NCI-H128 (cell line): ENCODE measurements at regions not wholly inside any gene's neighbourhood (a gene's known extent, or its start where the extent isn't known, plus 50 kb on each side); places are given as distances from the start of the nearest gene placed in this dataset.

ENCODE experiments used
- DNase-seq: peaks from one replicate; lab custom pipeline; 2025; ENCODE audit not compliant: unreplicated experiment; lab: John Stamatoyannopoulos, UW

- DNase-seq = no peak
Observed at GRCh38 chr7:46839651-46840050, 742.3 kb downstream of the TNS3 start.

- DNase-seq = no peak
Observed at GRCh38 chr7:46838463-46838862, 743.4 kb downstream of the TNS3 start.

- no peak for DNase-seq
Observed at GRCh38 chr7:46835556-46835955, 746.4 kb downstream of the TNS3 start.

GRCh38 chr7:46834921-46835320 is 747.0 kb downstream of the TNS3 start:
- DNase-seq = no peak

- DNase-seq = no peak
Observed at GRCh38 chr7:46833197-46833596, 748.7 kb downstream of the TNS3 start.

GRCh38 chr7:46832136-46832535 is 749.8 kb downstream of the TNS3 start:
- no peak for DNase-seq

GRCh38 chr7:46819819-46820218 is 762.1 kb downstream of the TNS3 start:
- DNase-seq = no peak

GRCh38 chr7:46814516-46815250 is 767.2 kb downstream of the TNS3 start:
- DNase-seq = no peak

GRCh38 chr7:46812101-46812675 is 769.7 kb downstream of the TNS3 start:
- no peak for DNase-seq

GRCh38 chr7:46811529-46811928 is 770.4 kb downstream of the TNS3 start:
- no peak for DNase-seq

- DNase-seq = no peak
Observed at GRCh38 chr7:46810986-46811385, 770.9 kb downstream of the TNS3 start.

- no peak for DNase-seq
Observed at GRCh38 chr7:46809886-46810285, 772.0 kb downstream of the TNS3 start.

- no peak for DNase-seq
Observed at GRCh38 chr7:46806856-46807255, 775.1 kb downstream of the TNS3 start.

GRCh38 chr7:46802479-46802878 is 779.4 kb downstream of the TNS3 start:
- DNase-seq = no peak

GRCh38 chr7:46791188-46791587 is 790.7 kb downstream of the TNS3 start:
- DNase-seq = no peak

GRCh38 chr7:46786995-46787394 is 794.9 kb downstream of the TNS3 start:
- DNase-seq = no peak

GRCh38 chr7:46786221-46786954 is 795.5 kb downstream of the TNS3 start:
- DNase-seq = no peak

- no peak for DNase-seq
Observed at GRCh38 chr7:46784732-46785131, 797.2 kb downstream of the TNS3 start.

- DNase-seq = no peak
Observed at GRCh38 chr7:46781901-46782439, 799.9 kb downstream of the TNS3 start.

GRCh38 chr7:46776790-46777189 is 805.1 kb downstream of the TNS3 start:
- no peak for DNase-seq

GRCh38 chr7:46775776-46776175 is 806.1 kb downstream of the TNS3 start:
- DNase-seq = no peak

GRCh38 chr7:46775020-46775419 is 806.9 kb downstream of the TNS3 start:
- no peak for DNase-seq
